H9 (cell line): ENCODE measurements at regions not wholly inside any gene's neighbourhood (a gene's known extent, or its start where the extent isn't known, plus 50 kb on each side); places are given as distances from the start of the nearest gene placed in this dataset.

Experiments used
- DNase-seq: peaks from one replicate; pipeline ENCODE4 v3.0.0-alpha.2; 2017
- H2AFZ ChIP-seq: one replicate; pipeline ENCODE4 v1.6.1; 2013; ENCODE audit warnings: mild to moderate bottlenecking, low read length, control low read depth, moderate library complexity
- H2AK5ac ChIP-seq: 2 replicates; pipeline ENCODE4 v1.6.1; 2013; ENCODE audit warnings: low read length, control low read depth, mixed read lengths; ENCODE audit not compliant: insufficient read length
- H2BK120ac ChIP-seq: one replicate; pipeline ENCODE4 v1.6.1; 2013; ENCODE audit warnings: low read depth, mild to moderate bottlenecking, low read length, control low read depth, inconsistent platforms; ENCODE audit not compliant: poor library complexity, severe bottlenecking
- H2BK12ac ChIP-seq: 2 replicates; pipeline ENCODE4 v1.6.1; 2013; ENCODE audit warnings: low read length, control low read depth, mixed read lengths, low read depth; ENCODE audit not compliant: insufficient read length
- H2BK15ac ChIP-seq: 2 replicates; pipeline ENCODE4 v1.6.1; 2013; ENCODE audit warnings: low read depth, low read length, control low read depth
- H2BK20ac ChIP-seq: one replicate; pipeline ENCODE4 v1.6.1; 2013; ENCODE audit warnings: low read depth, mild to moderate bottlenecking, low read length, control low read depth, inconsistent platforms; ENCODE audit not compliant: poor library complexity, severe bottlenecking
- H2BK5ac ChIP-seq: 2 replicates; pipeline ENCODE4 v1.6.1; 2013; ENCODE audit warnings: low read length, control low read depth, mixed read lengths; ENCODE audit not compliant: insufficient read length
- H3K14ac ChIP-seq: 2 replicates; pipeline ENCODE4 v1.6.1; 2013; ENCODE audit warnings: low read length, control low read depth; ENCODE audit not compliant: insufficient read depth
- H3K18ac ChIP-seq: 2 replicates; pipeline ENCODE4 v1.6.1; 2013; ENCODE audit warnings: low read depth, mild to moderate bottlenecking, mixed read lengths, low read length, control low read depth; ENCODE audit not compliant: insufficient read length
- H3K23ac ChIP-seq: 2 replicates; pipeline ENCODE4 v1.6.1; 2013; ENCODE audit warnings: low read length, control low read depth, mixed read lengths, low read depth; ENCODE audit not compliant: insufficient read length
- H3K23me2 ChIP-seq: 2 replicates; pipeline ENCODE4 v1.6.1; 2013; ENCODE audit warnings: low read depth, mild to moderate bottlenecking, mixed read lengths, low read length, control low read depth; ENCODE audit not compliant: insufficient read length, poor library complexity, severe bottlenecking
- H3K27ac ChIP-seq: 2 replicates; pipeline ENCODE4 v1.5.1; 2013; ENCODE audit warnings: low read length, control low read depth, mixed read lengths, low read depth; ENCODE audit not compliant: insufficient read length
- H3K27me3 ChIP-seq: 2 replicates; pipeline ENCODE4 v1.6.1; 2013; ENCODE audit warnings: low read length, control low read depth, inconsistent platforms; ENCODE audit not compliant: insufficient read depth
- H3K4ac ChIP-seq: 2 replicates; pipeline ENCODE4 v1.6.1; 2013; ENCODE audit warnings: low read depth, mild to moderate bottlenecking, control low read depth, inconsistent platforms, low read length, moderate library complexity
- H3K4me1 ChIP-seq: 2 replicates; pipeline ENCODE4 v1.6.1; 2013; ENCODE audit warnings: low read length, control low read depth, inconsistent platforms; ENCODE audit not compliant: insufficient read depth
- H3K4me2 ChIP-seq: 2 replicates; pipeline ENCODE4 v1.6.1; 2013; ENCODE audit warnings: low read length, control low read depth, mixed read lengths; ENCODE audit not compliant: insufficient read length, insufficient read depth
- H3K56ac ChIP-seq: 2 replicates; pipeline ENCODE4 v1.6.1; 2013; ENCODE audit warnings: low read depth, mild to moderate bottlenecking, mixed read lengths, low read length, control low read depth; ENCODE audit not compliant: insufficient read length
- H3K79me1 ChIP-seq: 2 replicates; pipeline ENCODE4 v1.6.1; 2013; ENCODE audit warnings: low read depth, mild to moderate bottlenecking, moderate library complexity, low read length, control low read depth, inconsistent platforms; ENCODE audit not compliant: insufficient read depth, poor library complexity, severe bottlenecking
- H3K79me2 ChIP-seq: 2 replicates; pipeline ENCODE4 v1.6.1; 2013; ENCODE audit warnings: low read length, control low read depth, inconsistent platforms; ENCODE audit not compliant: insufficient read depth
- H3K9ac ChIP-seq: 2 replicates; pipeline ENCODE4 v1.6.1; 2013; ENCODE audit warnings: low read length, control low read depth, mixed read lengths; ENCODE audit not compliant: insufficient read length; ENCODE audit errors: extremely low read depth
- H3K9me3 ChIP-seq: one replicate; pipeline ENCODE4 v1.6.1; 2013; ENCODE audit warnings: low read depth, low read length, inconsistent platforms; ENCODE audit not compliant: control insufficient read depth
- H3T11ph ChIP-seq: one replicate; pipeline ENCODE4 v1.6.1; 2013; ENCODE audit warnings: mild to moderate bottlenecking, low read length, control low read depth, inconsistent platforms
- H4K20me1 ChIP-seq: one replicate; pipeline ENCODE4 v1.6.1; 2013; ENCODE audit not compliant: control insufficient read depth, insufficient read length, insufficient read depth
- H4K5ac ChIP-seq: 2 replicates; pipeline ENCODE4 v1.6.1; 2013; ENCODE audit warnings: low read depth, mild to moderate bottlenecking, mixed read lengths, low read length, control low read depth; ENCODE audit not compliant: insufficient read length
- H4K8ac ChIP-seq: replicated peaks from 2 replicates; pipeline ENCODE4 v1.6.1; 2013; ENCODE audit warnings: low read length, control low read depth, mixed read lengths, low read depth; ENCODE audit not compliant: insufficient read length
- H4K91ac ChIP-seq: 2 replicates; pipeline ENCODE4 v1.6.1; 2013; ENCODE audit warnings: low read depth, mild to moderate bottlenecking, moderate library complexity, mixed read lengths, low read length, control low read depth; ENCODE audit not compliant: insufficient read length
- H3K27ac Mint-ChIP-seq, 3 experiments: 2 replicates in 2 of 3; 3 replicates in 1 of 3; pipeline ENCODE4 v1.8.0; 2020 to 2021; ENCODE audit warnings: mixed read lengths in 3 of 3, mild to moderate bottlenecking in 1 of 3, moderate library complexity in 1 of 3
- H3K27me3 Mint-ChIP-seq: 2 replicates; pipeline ENCODE4 v1.8.0; 2021; ENCODE audit warnings: low read depth, mild to moderate bottlenecking, moderate library complexity, mixed read lengths
- H3K36me3 Mint-ChIP-seq, 3 experiments: 2 replicates in 2 of 3; 3 replicates in 1 of 3; pipeline ENCODE4 v1.8.0; 2020 to 2021; ENCODE audit warnings: low read depth in 3 of 3, mixed read lengths in 3 of 3; ENCODE audit not compliant: insufficient read depth in 1 of 3
- H3K4me1 Mint-ChIP-seq, 2 experiments: 2 replicates each; pipeline ENCODE4 v1.8.0; 2020; ENCODE audit warnings: mixed read lengths in 2 of 2
- H3K4me3 Mint-ChIP-seq, 2 experiments: 2 replicates in 1 of 2; 3 replicates in 1 of 2; pipeline ENCODE4 v1.8.0; 2020 to 2021; ENCODE audit warnings: mild to moderate bottlenecking in 2 of 2, mixed read lengths in 2 of 2, moderate library complexity in 1 of 2
- H3K9me3 Mint-ChIP-seq, 2 experiments: 2 replicates in 1 of 2; 3 replicates in 1 of 2; pipeline ENCODE4 v1.8.0; 2020; ENCODE audit warnings: mild to moderate bottlenecking in 2 of 2, mixed read lengths in 2 of 2, moderate library complexity in 1 of 2
- CTCF ChIP-seq: fragments of 200-600 bp; sonication (generic); conservative IDR thresholded peaks from 3 replicates; pipeline ENCODE4 v1.8.0; 2021; ENCODE audit warnings: antibody characterized with exemption, mild to moderate bottlenecking
- WGBS: extraction: QIAGEN DNeasy Blood & Tissue Kit; methylation state at CpG from one replicate; pipeline ENCODE4 v1.1.7; 2013; ENCODE audit warnings: missing lambda C conversion rate, low lambda C conversion rate, mixed read lengths; ENCODE audit not compliant: insufficient read length; ENCODE audit errors: extremely low coverage; 5-methylcytosine and 5-hydroxymethylcytosine counted together

- H4K91ac ChIP-seq = no peak overlapping the region
- no CpG with 5 or more reads among the region's 3 CpGs for WGBS
- peak; percentile 42; the same call in 1 of the 3 replicates for TF ChIP-seq CTCF
- H3K56ac ChIP-seq = no peak overlapping the region
- H2BK20ac ChIP-seq = no peak overlapping the region
- H3K27ac ChIP-seq = no peak overlapping the region
- H4K5ac ChIP-seq = no peak overlapping the region
- no peak overlapping the region for H4K8ac ChIP-seq
- no peak overlapping the region for H3K4me3 Mint-ChIP-seq
- no peaks in the 10 kb centered on the region for H3K9me3 Mint-ChIP-seq
- no peaks in the 10 kb centered on the region for H3K79me1 ChIP-seq
- H2BK15ac ChIP-seq = no peak overlapping the region
- H3K36me3 Mint-ChIP-seq = no peaks in the 10 kb centered on the region
- H4K20me1 ChIP-seq = no peaks in the 10 kb centered on the region
- no peak overlapping the region for H2BK120ac ChIP-seq
- H3K27me3 Mint-ChIP-seq = no peaks in the 10 kb centered on the region
- no peak for DNase-seq
- no peaks in the 10 kb centered on the region for H3K9me3 ChIP-seq
- no peak overlapping the region for H2AK5ac ChIP-seq
- H3K23me2 ChIP-seq = no peaks in the 10 kb centered on the region
- no peak overlapping the region for H3K4me2 ChIP-seq
- H3T11ph ChIP-seq = no peak overlapping the region
- H2AFZ ChIP-seq = no peak overlapping the region
- H3K4me1 ChIP-seq = no peaks in the 10 kb centered on the region
- no peak overlapping the region for H3K18ac ChIP-seq
- H2BK12ac ChIP-seq = no peak overlapping the region
- H3K4ac ChIP-seq = no peak overlapping the region
- no peaks in the 10 kb centered on the region for H3K79me2 ChIP-seq
- H3K27me3 ChIP-seq = no peaks in the 10 kb centered on the region
- H3K23ac ChIP-seq = no peak overlapping the region
- no peak overlapping the region; a peak in 1 of 7 replicates for H3K27ac Mint-ChIP-seq
- no peak overlapping the region for H3K14ac ChIP-seq
- no peak overlapping the region for H3K9ac ChIP-seq
- H2BK5ac ChIP-seq = no peak overlapping the region
- H3K4me1 Mint-ChIP-seq = peaks cover 0 to 2% of the 10 kb centered on the region in 2 experiments; a peak in 2 of 4 replicates
Measured at GRCh38 chr5:87069974-87070608, 197.6 kb upstream of the RASA1 start.
